PC-9 (cell line): ENCODE measurements at regions not wholly inside any gene's neighbourhood (a gene's known extent, or its start where the extent isn't known, plus 50 kb on each side); places are given as distances from the start of the nearest gene placed in this dataset.

Experiments used
- BruUV-seq: library from RNA; stranded (reverse); fragments of 400-500 nt; replicated peaks from 2 replicates; lab custom pipeline; 2021; lab: Mats Ljungman, UMichigan
- CTCF ChIA-PET: fragments of 300-600 bp; sonication (Branson Sonifier 250); formaldehyde crosslinking; loops from one replicate; lab custom pipeline; 2022; ENCODE audit warnings: antibody characterized with exemption; lab: Charles Lee
- POLR2A ChIA-PET: fragments of 300-600 bp; sonication (Branson Sonifier 250); formaldehyde crosslinking; loops from one replicate; lab custom pipeline; 2022; ENCODE audit warnings: antibody characterized with exemption; ENCODE audit not compliant: unreplicated experiment; lab: Charles Lee
- DNase-seq, 2 experiments: peaks; one replicate each; pipeline versions ENCODE4 v3.0.0 to v3.0.0-alpha.2; 2015 to 2022; ENCODE audit warnings: mixed read lengths in 1 of 2
- H2AFZ ChIP-seq: fragments of 200-600 bp; sonication (generic); 2 replicates; pipeline ENCODE4 v1.8.1; 2017; ENCODE audit warnings: antibody characterized with exemption
- H3F3A ChIP-seq: fragments of 200-600 bp; sonication (generic); 2 replicates; pipeline ENCODE4 v1.8.1; 2017; ENCODE audit warnings: antibody characterized with exemption, mild to moderate bottlenecking, low read depth; ENCODE audit not compliant: insufficient read depth
- H3K27ac ChIP-seq: fragments of 200-600 bp; sonication (generic); 2 replicates; pipeline ENCODE4 v1.6.1; 2016; ENCODE audit warnings: mixed run types
- H3K27me3 ChIP-seq: fragments of 200-600 bp; sonication (generic); 2 replicates; pipeline ENCODE4 v1.6.1; 2016; ENCODE audit warnings: low read depth, mixed run types; ENCODE audit not compliant: insufficient read depth
- H3K36me3 ChIP-seq: fragments of 200-600 bp; sonication (generic); 2 replicates; pipeline ENCODE4 v1.6.1; 2016; ENCODE audit warnings: low read depth, mixed run types
- H3K4me1 ChIP-seq: fragments of 200-600 bp; sonication (generic); replicated peaks from 2 replicates; pipeline ENCODE4 v1.6.1; 2016; ENCODE audit warnings: mixed run types; ENCODE audit not compliant: insufficient read depth
- H3K4me2 ChIP-seq: fragments of 200-600 bp; sonication (generic); 2 replicates; pipeline ENCODE4 v1.6.1; 2017; ENCODE audit warnings: mixed run types
- H3K4me3 ChIP-seq: fragments of 200-600 bp; sonication (generic); 2 replicates; pipeline ENCODE4 v1.6.1; 2016; ENCODE audit warnings: mixed run types
- H3K79me2 ChIP-seq: fragments of 200-600 bp; sonication (generic); 2 replicates; pipeline ENCODE4 v1.6.1; 2017; ENCODE audit warnings: low read depth, mixed run types
- H3K9me2 ChIP-seq: fragments of 200-600 bp; sonication (generic); 2 replicates; pipeline ENCODE4 v1.8.1; 2017; ENCODE audit warnings: mild to moderate bottlenecking; ENCODE audit not compliant: insufficient read depth
- H3K9me3 ChIP-seq: fragments of 200-600 bp; sonication (generic); 2 replicates; pipeline ENCODE4 v1.8.1; 2016; ENCODE audit warnings: low read depth; ENCODE audit not compliant: insufficient read depth
- H4K20me1 ChIP-seq: fragments of 200-600 bp; sonication (generic); 2 replicates; pipeline ENCODE4 v1.8.1; 2017; ENCODE audit not compliant: insufficient read depth
- EZH2 ChIP-seq: fragments of 200-600 bp; sonication (generic); IDR thresholded peaks from 2 replicates; pipeline ENCODE4 v1.8.0; 2017; ENCODE audit warnings: antibody characterized with exemption, low read depth
- intact Hi-C: fragments of 100-400 bp; cut with micrococcal nuclease; formaldehyde crosslinking; loops from one replicate; pipeline ENCODE4 v1.10.0; 2022; ENCODE audit not compliant: unreplicated experiment
- TF ChIP-seq, protein P1 (sequence below): fragments of 200-600 bp; sonication (generic); conservative IDR thresholded peaks from 2 replicates; pipeline ENCODE4 v1.6.1; 2017; ENCODE audit warnings: mixed run types, antibody characterized with exemption, mild to moderate bottlenecking, moderate library complexity

GRCh38 chr21:27108701-27109100 is 141.8 kb upstream of the ADAMTS5 start:
- no peaks in the 10 kb centered on the region for H3K79me2 ChIP-seq
- POLR2A ChIA-PET = no interaction called here
- CTCF ChIA-PET = no interaction called here
- no peak overlapping the region for H3K4me3 ChIP-seq
- no peak overlapping the region for H3K4me2 ChIP-seq
- H3K4me1 ChIP-seq = no peaks in the 10 kb centered on the region
- H3F3A ChIP-seq = no peaks in the 10 kb centered on the region
- TF ChIP-seq, protein P1, sequence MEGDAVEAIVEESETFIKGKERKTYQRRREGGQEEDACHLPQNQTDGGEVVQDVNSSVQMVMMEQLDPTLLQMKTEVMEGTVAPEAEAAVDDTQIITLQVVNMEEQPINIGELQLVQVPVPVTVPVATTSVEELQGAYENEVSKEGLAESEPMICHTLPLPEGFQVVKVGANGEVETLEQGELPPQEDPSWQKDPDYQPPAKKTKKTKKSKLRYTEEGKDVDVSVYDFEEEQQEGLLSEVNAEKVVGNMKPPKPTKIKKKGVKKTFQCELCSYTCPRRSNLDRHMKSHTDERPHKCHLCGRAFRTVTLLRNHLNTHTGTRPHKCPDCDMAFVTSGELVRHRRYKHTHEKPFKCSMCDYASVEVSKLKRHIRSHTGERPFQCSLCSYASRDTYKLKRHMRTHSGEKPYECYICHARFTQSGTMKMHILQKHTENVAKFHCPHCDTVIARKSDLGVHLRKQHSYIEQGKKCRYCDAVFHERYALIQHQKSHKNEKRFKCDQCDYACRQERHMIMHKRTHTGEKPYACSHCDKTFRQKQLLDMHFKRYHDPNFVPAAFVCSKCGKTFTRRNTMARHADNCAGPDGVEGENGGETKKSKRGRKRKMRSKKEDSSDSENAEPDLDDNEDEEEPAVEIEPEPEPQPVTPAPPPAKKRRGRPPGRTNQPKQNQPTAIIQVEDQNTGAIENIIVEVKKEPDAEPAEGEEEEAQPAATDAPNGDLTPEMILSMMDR = no peak
- TF ChIP-seq EZH2 = no peak
- no peaks in the 10 kb centered on the region for H4K20me1 ChIP-seq
- H3K27me3 ChIP-seq = no peaks in the 10 kb centered on the region
- H3K9me2 ChIP-seq = no peaks in the 10 kb centered on the region
- H3K36me3 ChIP-seq = no peaks in the 10 kb centered on the region
- H3K27ac ChIP-seq = no peak overlapping the region
- H2AFZ ChIP-seq = no peak overlapping the region
- BruUV-seq = no TSS peak
- no peaks in the 10 kb centered on the region for H3K9me3 ChIP-seq
- intact Hi-C loops = no loop called here
- no peak for DNase-seq

DNA sequence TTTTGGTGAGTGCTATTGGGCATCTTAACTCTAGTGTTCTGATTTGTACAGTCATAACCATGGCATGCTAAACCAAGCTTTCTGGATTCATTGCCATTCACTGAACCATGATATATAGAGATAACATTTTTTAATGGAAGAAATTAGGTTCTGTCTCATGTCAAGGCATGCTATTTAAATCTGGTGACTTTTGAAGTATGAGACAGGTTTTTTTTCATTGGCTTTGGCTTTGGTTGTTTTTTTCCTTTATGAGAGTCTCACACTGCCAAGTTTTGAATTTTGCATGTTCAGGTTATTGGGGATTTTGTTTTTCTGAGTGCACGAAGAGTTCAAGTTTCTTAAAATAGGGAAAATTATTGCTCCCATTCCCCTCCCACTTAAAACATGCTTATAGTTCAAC is 141.3 kb upstream of the ADAMTS5 start:
- no TSS peak for BruUV-seq

DNA sequence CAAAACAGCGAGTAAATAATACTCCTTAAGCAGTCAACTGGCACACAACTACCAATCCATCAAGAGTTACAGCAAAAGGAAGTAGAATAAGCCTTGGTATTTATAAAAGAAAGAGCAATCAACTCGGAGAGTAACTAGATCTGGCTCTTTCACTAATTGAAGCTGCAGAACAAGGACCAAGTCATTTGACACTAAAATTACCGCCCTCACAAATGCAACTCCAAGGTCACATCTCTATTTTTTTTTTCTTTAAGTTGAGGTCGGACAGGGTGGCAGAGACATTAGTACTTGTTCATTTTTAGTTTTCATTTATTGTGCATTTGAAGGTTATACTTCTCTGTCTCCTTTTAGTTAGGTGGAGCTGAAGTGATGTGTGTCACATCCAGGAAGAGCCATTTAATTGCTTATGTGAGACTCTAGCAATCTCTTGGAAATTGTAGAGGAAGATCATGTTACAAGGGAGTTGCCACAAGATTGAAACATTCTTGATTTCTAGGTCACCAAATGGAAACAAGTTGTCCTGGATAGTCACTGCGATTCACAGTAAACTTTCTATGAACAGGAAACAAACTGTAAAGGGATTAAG is 138.1 kb upstream of the ADAMTS5 start:
- Histone ChIP-seq H3K27me3 (no peaks in the 10 kb centered on the region), H3K4me2 (no peak overlapping the region), H3K36me3 (no peaks in the 10 kb centered on the region), H3K9me3 (no peaks in the 10 kb centered on the region), H3K79me2 (no peaks in the 10 kb centered on the region), H3F3A (no peaks in the 10 kb centered on the region), H3K4me3 (no peak overlapping the region), H3K4me1 (no peaks in the 10 kb centered on the region), H3K27ac (no peak overlapping the region), H2AFZ (no peak overlapping the region), H3K9me2 (no peaks in the 10 kb centered on the region), H4K20me1 (no peaks in the 10 kb centered on the region)
- ChIA-PET CTCF (no interaction called here), POLR2A (no interaction called here)
- TF ChIP-seq, protein P1 = no peak
- TF ChIP-seq EZH2 = no peak
- no TSS peak for BruUV-seq
- DNase-seq = no peak
- intact Hi-C loops = no loop called here

More for the DNA sequence above, 141.3 kb upstream of the ADAMTS5 start:
- DNase-seq = no peak
- no peaks in the 10 kb centered on the region for H3F3A ChIP-seq
- H4K20me1 ChIP-seq = no peaks in the 10 kb centered on the region
- intact Hi-C loops = no loop called here
- H3K4me1 ChIP-seq = no peaks in the 10 kb centered on the region
- no peak overlapping the region for H2AFZ ChIP-seq
- H3K36me3 ChIP-seq = no peaks in the 10 kb centered on the region
- no peaks in the 10 kb centered on the region for H3K79me2 ChIP-seq
- H3K4me3 ChIP-seq = no peak overlapping the region
- no peaks in the 10 kb centered on the region for H3K9me3 ChIP-seq
- ChIA-PET CTCF (no interaction called here), POLR2A (no interaction called here)
- no peaks in the 10 kb centered on the region for H3K9me2 ChIP-seq
- TF ChIP-seq, protein P1 = no peak
- no peak for TF ChIP-seq EZH2
- no peak overlapping the region for H3K27ac ChIP-seq
- no peak overlapping the region for H3K4me2 ChIP-seq
- H3K27me3 ChIP-seq = no peaks in the 10 kb centered on the region
